GM19467 (cell line): ENCODE measurements at regions not wholly inside any gene's neighbourhood (a gene's known extent, or its start where the extent isn't known, plus 50 kb on each side); places are given as distances from the start of the nearest gene placed in this dataset.

Experiments
- ATAC-seq: cut with Tn5 transposase; IDR thresholded peaks from one replicate; pipeline ENCODE4 v1.9.1; 2021; ENCODE audit warnings: mild to moderate bottlenecking, moderate library complexity; ENCODE audit not compliant: unreplicated experiment

GRCh38 chr17:73750975-73751374 lies 106.7 kb upstream of the SDK2 start:
- no peak for ATAC-seq

GRCh38 chr17:73753751-73754496 lies 109.7 kb upstream of the SDK2 start:
- no peak for ATAC-seq

GRCh38 chr17:73754886-73755400 lies 110.7 kb upstream of the SDK2 start:
- ATAC-seq: no peak

GRCh38 chr17:73757420-73757819 lies 113.2 kb upstream of the SDK2 start:
- no peak for ATAC-seq

- no peak for ATAC-seq
Observed at GRCh38 chr17:73758245-73758644, 114.0 kb upstream of the SDK2 start.

- ATAC-seq: no peak
Observed at GRCh38 chr17:73759324-73759723, 115.1 kb upstream of the SDK2 start.

GRCh38 chr17:73759734-73760438 lies 115.6 kb upstream of the SDK2 start:
- ATAC-seq: no peak

- no peak for ATAC-seq
Observed at GRCh38 chr17:73760439-73760758, 116.2 kb upstream of the SDK2 start.

GRCh38 chr17:73765824-73766563 lies 121.7 kb upstream of the SDK2 start:
- ATAC-seq: no peak

- no peak for ATAC-seq
Observed at GRCh38 chr17:73767696-73768095, 123.5 kb upstream of the SDK2 start.

- ATAC-seq: no peak
Observed at GRCh38 chr17:73768691-73769090, 124.4 kb upstream of the SDK2 start.

GRCh38 chr17:73769479-73769878 lies 125.2 kb upstream of the SDK2 start:
- ATAC-seq: no peak

- no peak for ATAC-seq
Observed at GRCh38 chr17:73770115-73770848, 126.0 kb upstream of the SDK2 start.

- no peak for ATAC-seq
Observed at GRCh38 chr17:73770849-73771229, 126.6 kb upstream of the SDK2 start.

- ATAC-seq: no peak
Observed at GRCh38 chr17:73772107-73772705, 128.0 kb upstream of the SDK2 start.

GRCh38 chr17:73773702-73774101 lies 129.5 kb upstream of the SDK2 start:
- ATAC-seq: no peak

- ATAC-seq: no peak
Observed at GRCh38 chr17:73774852-73775251, 130.6 kb upstream of the SDK2 start.

- no peak for ATAC-seq
Observed at GRCh38 chr17:73776351-73777130, 132.3 kb upstream of the SDK2 start.

GRCh38 chr17:73777131-73777449 lies 132.8 kb upstream of the SDK2 start:
- ATAC-seq: no peak

- ATAC-seq: no peak
Observed at GRCh38 chr17:73782231-73782630, 138.0 kb upstream of the SDK2 start.
